ENCODE measurements at regions not wholly inside any gene's neighbourhood (a gene's known extent, or its start where the extent isn't known, plus 50 kb on each side); places are given as distances from the start of the nearest gene placed in this dataset.

GRCh38 chr4:123943976-123944375, 547.4 kb downstream of the SPRY1 start:
- TF ChIP-seq CTCF (IDR thresholded peaks at IDR 0.05): no peak
- no peak for TF ChIP-seq POLR2A (IDR thresholded peaks at IDR 0.05)
- TF ChIP-seq POLR2AphosphoS5 (IDR thresholded peaks at IDR 0.05): no peak

Measured in suprapubic skin (tissue), 4 donors.